ENCODE measurements at regions not wholly inside any gene's neighbourhood (a gene's known extent, or its start where the extent isn't known, plus 50 kb on each side); places are given as distances from the start of the nearest gene placed in this dataset.

DNA sequence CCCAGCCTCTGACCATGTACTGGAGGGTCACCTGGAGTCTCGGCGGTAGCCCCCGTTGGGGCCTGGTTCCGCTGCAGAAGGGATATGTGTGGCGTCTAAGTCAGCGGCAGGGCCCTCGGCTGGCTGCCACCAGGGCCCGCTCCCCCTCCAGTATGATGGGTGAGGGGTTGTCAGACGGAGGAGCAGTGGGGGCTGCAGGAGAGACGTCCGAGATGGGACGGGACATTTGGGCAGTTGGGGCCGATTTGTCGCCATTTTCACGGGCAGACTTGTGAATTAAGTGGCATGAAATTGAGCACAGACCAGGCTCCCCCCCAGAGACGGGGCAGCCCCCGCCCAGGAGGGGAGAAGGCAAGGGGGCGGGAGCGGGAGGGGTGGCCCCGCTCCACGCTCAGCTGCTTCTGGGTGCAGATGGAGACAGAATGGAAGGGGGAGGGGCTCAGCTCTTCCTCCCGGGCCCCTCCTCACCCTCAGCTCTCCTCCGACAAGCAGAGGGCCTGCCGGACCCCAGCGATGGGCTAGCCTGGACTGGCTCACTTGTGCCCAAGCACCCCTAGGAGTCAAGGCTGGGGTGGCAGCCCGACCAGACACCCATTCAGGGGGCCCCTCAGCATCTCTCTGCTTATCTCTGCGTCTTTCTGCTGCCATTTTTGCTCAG, 52.7 kb upstream of the LHX1 start:
- TF ChIP-seq, protein P1, sequence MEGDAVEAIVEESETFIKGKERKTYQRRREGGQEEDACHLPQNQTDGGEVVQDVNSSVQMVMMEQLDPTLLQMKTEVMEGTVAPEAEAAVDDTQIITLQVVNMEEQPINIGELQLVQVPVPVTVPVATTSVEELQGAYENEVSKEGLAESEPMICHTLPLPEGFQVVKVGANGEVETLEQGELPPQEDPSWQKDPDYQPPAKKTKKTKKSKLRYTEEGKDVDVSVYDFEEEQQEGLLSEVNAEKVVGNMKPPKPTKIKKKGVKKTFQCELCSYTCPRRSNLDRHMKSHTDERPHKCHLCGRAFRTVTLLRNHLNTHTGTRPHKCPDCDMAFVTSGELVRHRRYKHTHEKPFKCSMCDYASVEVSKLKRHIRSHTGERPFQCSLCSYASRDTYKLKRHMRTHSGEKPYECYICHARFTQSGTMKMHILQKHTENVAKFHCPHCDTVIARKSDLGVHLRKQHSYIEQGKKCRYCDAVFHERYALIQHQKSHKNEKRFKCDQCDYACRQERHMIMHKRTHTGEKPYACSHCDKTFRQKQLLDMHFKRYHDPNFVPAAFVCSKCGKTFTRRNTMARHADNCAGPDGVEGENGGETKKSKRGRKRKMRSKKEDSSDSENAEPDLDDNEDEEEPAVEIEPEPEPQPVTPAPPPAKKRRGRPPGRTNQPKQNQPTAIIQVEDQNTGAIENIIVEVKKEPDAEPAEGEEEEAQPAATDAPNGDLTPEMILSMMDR (IDR thresholded peaks at IDR 0.05), result no peak
- TF ChIP-seq POLR2A (IDR thresholded peaks at IDR 0.05), result no peak
